ENCODE measurements at regions not wholly inside any gene's neighbourhood (a gene's known extent, or its start where the extent isn't known, plus 50 kb on each side); places are given as distances from the start of the nearest gene placed in this dataset.

DNA sequence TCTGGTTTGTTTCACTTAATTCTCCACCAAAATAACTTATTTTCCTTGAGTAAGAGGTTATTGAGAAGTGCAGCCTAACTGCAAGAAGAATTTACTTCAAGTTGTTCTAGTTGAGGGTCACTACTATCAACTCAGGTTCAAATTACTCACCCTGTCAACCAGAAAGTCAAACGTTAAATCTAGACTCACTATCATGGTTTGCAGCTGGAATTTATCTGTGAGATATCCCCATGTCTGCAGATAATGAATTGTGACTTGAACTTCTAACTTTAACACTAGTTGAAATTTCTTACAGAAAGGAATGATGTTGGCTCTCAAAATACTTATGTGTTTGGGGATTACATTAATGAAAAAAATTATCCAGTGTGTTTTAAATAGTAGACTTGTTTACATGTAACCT, 1145.7 kb upstream of the NXPH2 start:
- no peak for DNase-seq

DNA sequence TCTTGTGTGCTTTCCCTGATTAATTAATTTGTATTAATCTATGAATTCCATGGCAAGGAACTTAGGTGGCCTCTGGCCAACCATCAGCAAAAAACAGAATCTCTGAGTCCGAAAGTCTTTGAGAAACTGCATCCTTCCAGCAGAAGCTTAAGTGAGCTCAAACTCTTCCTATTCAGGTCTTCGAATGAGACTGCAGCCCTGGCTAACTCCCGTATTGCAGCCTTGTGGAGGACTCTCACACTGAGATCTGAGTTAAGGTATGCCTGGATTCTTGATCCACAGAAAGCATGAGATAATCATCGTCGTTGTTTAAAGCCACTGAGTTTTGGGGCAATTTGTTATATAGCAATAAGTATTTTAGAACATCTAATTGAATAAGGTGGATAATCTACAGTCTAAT, 1143.9 kb upstream of the NXPH2 start:
- DNase-seq: no peak

DNA sequence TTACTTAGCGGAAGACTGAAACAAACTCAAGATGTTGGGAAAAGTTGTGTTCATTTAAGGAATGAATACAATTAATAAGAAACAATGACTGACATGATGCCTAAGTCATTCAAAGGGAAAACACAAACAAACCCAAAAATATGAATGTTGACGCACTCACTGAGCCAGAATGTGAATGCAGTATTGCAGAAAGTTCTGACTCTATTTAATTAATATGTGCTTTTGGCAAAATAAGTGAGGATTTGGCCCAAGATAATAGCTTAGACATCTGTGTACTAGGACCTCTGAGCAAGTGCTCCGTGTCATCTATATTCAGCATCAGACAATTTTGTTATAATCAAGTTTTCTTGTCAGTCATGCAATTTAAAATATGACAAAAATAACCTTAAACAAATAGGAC, 1138.8 kb upstream of the NXPH2 start:
- no peak for DNase-seq

DNA sequence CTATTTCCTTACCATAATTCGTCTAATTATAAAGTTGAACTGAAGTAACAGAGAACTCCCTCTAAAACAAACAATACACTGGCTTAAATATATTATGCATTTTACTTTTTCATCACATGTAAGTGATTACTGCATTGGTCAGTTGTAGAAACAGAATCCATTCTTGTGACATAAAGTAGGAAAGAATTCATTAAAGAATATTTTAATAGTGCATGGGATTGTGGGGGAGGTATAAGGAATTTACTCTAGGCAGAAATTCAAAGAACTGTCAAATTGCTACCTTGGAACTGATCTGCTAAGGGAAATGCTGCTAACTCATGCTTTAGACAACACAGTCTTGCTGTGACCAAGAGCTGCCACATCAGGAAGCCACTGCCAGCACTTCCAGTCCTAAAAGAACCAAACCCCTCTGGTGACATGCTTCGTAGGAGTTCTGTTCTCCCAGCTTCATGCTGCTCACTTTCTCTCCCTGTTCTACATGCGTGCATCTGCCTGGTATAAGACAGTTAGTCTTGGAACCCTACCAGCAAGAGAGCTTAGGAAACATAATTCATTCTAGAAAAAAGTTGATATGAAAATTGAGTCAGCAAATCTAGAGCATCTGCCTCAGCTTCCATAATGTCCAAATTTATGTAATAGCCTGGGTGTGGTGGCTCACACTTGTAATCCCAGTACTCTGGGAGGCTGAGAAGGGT, 1137.6 kb upstream of the NXPH2 start:
- DNase-seq: no peak

DNA sequence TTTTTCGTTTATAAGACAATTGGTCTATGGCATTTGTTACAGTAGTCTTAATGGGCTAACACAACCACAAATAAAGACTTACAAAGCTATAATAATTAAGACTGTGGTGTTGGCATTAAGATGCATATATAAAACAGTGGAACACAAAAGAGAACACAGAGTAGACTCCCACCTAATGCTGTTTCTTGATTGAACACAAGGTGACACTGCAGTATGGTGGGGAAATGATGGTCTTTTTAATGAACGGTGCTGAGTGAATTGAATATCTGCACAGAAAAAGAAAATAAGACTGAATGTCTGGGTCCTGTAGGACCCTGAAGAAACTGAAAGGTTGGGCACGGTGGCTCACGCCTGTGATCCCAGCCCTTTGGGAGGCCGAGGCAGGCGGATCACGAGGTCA, 1136.6 kb upstream of the NXPH2 start:
- DNase-seq: no peak

DNA sequence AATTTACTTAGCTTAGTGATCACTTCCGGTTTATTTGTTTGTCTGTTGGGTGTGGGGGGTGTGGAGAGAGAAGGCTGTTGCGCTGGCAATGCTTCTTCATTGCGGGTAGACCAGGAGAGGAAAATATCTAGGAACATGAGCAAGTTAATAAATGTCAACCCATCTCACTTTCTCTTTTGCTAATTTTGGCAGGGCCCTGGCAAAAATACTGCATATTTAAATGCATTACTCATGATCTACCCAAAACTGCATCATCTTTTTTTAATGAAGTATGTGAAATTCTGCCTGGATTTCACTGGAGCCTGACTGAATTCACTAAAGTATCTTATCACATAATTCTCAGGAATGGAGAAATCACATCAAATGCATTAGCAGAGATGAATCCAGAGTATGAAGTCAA, 1131.0 kb upstream of the NXPH2 start:
- DNase-seq: no peak

DNA sequence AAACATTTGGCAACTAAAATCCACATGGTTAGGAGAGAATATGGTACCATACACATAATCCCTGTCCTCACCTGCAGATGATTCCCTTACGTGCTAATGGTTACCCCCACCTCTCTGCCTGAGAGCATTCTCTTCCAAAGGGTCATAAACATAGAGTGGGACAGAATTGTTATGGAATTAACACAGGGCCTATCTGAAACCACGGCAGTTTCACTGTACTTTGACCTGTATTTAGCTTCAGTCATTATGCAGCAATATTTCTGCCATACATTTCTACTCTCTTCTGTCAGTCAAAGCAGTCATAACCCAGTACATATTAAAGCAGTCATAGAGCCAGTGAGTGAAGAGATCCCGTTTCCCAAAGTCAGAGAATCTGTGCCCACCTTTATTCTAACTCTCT, 1128.9 kb upstream of the NXPH2 start:
- no peak for DNase-seq

DNA sequence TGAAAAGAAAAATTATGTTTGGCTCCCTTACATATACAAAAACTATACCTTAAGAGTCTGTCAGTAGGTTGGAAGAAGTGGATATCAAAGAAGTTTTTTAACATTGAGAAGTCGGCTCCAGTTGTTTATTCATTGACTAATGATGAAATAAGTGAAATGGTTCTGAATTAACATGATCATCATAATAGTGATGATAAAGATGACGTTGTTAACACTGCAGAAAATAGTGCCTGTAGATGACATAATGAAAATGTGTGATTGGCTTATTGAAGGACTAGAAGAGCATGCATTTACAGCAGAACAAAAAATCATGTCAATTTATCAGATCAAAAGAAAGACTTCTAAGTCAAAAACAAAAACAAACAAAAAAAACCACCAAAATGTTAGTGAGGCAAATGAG, 1125.4 kb upstream of the NXPH2 start:
- DNase-seq: no peak

DNA sequence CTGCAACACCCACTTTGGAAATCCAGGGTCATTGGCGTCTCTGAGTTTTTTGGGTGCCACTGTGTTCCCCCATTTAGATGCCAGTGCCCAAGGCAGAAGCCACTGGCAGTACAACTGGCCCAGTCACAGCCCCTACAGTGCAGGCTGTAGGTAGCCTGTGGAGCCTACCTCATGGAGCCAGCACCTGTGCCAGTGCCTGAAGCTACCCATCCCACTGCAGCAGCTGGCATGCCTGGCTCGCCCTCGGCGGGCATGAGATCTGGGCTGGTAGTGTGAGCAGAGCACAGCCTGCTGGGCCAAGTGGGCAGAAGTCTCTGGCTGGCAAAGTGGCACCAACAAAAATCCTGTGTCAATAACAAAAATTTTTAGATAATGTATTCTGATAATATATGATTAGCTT, 1111.4 kb upstream of the NXPH2 start:
- DNase-seq: no peak

DNA sequence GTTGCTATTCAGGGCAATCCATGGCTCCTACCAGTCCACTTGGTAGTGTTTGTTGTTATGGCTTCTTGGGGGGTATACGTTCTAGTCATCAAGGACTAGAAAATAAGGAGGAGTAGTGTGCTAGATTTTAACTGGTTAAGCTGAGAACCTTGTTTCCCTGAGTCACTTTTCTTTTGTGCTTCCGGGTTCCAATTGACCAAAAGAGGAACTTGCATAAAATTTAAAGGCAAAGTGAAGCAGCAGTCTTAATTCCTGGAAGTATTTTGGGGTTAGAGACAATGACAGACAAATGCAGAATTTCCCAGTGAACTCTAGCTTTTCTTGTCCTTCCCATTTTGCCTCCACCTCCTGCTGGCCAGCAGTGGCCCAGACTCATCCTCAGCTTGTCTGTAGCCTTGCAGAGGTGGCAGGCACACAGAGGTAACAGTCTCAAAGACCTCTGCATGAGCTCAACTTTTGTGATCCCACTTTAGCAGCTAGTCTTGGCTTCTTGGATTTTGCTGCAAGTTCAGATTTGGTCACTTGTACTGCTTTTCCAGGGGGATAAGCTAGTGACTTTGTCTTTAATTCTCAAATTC, 1105.8 kb upstream of the NXPH2 start:
- no peak for DNase-seq

DNA sequence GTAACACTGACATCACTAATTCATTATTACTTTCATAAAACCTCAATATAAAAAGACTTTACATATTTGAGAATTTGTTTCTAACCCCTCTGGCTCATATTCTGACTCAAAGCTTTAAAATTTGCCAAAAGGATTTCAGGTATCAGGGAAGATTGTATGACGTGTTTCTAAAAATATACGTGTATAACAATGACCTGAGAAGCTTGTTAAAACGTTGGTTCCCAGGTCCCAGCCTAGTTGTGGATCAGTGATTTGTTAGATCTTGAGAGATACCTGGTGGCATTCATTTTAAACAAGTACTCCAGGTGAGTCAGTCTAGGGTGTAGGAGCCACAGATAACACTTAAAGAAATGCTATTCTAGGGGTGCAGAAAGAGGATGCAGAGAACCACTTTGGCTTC, 1096.8 kb upstream of the NXPH2 start:
- no peak for DNase-seq

DNA sequence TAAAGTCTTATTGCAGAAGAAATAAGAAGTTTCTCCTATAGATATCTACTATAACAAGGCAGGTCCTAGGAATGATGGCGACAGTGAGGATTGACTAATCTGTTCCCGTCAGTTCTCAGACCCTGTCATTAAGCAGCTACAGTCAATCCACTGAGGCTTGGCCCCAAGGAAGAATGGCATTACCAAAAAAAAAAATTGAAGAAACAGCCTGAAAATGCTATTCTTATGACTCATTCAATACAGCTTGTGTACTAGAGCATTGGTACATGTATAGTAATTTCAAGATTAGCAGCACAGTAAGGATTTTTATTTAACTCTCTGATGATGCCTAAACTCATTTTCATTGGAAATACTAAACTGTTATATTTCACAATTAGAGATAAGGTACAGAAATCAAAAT, 1096.1 kb upstream of the NXPH2 start:
- DNase-seq: no peak

DNA sequence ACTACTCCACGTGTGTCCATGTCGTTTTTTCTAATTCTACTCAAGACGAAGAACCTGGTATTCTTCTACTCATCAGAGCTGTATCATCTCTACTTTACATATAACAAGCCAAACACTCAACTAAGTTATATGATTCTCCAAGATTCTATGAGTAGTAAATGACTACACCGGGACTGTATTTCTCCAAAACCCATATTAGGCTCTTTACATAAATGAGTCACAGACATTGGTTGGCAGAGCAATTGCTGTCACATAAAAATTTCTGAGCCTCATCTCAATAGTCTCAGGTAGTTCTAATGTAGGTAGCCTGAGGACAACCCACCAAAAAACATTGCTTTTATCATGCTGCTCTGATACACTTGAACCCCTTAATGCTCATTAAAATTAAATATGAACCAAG, 1092.3 kb upstream of the NXPH2 start:
- no peak for DNase-seq

DNA sequence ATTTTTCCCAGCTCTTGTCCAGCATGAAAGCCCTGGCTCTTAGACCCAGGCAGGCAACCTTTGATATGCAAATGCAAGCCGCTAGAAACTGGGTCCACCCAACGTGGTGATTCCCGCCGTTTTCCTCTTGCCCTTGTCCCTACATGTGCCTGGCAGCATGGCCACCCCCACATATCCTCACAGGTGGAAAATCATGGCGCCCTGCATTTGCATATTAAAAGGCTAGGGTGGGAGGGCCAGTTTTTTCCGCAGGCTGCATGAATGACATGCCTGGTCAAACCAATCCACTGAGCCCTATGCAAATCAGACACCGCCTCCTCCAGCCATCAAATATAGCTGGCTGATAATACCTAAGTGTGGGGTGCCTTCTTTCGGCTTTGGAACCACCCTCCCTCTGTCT, 1091.8 kb upstream of the NXPH2 start:
- DNase-seq: no peak

DNA sequence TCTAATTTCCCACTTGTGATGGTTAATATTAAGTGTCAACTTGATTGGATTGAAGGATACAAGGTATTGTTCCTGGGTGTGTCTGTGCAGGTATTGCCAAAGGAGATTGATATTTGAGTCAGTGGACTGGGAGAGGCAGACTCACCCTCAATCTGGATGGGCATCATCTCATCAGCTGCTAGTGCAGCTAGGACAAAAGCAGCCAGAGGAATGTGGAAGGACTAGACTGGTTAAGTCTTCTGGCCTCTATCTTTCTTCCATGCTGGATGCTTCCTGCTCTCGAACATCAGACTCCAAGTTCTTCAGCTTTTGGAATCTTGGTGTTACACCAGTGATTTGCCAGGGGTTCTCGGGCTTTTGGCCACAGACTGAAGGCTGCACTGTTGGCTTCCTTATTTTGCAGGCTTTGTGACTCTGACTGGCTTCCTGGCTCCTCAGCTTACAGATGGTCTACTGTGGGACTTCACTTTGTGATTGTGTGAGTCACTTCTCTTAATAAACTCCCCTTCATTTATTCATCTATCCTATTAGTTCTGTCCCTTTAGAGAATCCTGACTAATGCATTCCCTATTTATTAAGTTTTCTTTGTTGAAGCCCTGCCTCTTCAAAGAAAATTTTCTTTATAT, 1087.5 kb upstream of the NXPH2 start:
- no peak for DNase-seq

DNA sequence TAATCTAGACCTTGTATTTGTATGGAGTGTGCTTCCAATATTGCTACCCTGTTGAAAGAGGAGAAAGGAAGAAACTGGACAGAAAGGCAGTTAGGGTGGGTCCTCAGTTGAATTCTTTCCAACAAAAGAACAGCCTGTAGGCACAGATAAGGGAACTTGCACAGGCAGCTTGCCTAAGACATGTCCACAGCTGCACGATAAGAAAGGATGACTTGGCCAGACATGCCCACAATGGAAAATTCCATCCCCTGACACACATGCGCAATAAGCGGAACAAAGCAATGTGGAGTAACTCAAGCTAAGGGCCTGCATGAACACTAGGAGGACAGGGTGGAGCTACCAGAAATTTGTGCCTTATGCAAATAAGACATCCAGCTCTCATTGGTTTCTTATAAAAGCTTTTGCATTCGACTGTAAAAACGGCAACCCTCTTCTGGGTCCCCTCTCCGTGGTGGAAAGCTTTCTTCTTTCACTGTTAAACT, 1084.7 kb upstream of the NXPH2 start:
- no peak for DNase-seq

DNA sequence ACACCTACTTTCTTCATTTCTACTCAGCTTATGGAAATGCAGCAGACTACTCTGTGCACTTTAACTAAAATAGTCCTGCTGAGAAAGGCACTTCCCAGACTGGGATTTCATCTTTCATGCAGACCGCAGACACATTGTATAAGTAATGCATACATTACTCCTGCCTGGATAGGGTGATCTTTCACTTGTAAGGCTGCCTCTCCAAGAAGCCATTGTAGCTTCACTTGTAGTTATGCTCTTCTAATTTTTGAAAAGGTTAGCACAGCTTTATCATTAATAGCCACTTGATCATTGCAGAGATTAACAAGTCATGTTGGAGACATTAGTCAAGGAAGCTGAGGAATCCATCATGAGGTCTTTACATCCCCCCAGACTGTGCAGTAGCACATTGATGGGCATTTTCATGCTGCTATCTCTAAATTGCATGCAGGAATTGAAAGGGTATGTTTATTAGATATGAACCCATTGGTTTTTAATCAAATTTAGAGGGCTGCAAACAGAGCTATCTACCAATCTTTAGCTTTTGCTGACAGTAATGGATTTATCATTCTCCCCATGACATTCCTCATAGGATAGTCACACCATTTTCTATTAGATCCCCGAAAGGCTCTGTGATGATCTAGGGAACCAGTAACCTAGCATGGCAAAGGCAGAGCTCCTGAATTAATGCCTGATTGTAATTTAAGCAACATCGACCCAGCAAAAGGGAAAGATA, 1074.7 kb upstream of the NXPH2 start:
- no peak for DNase-seq

DNA sequence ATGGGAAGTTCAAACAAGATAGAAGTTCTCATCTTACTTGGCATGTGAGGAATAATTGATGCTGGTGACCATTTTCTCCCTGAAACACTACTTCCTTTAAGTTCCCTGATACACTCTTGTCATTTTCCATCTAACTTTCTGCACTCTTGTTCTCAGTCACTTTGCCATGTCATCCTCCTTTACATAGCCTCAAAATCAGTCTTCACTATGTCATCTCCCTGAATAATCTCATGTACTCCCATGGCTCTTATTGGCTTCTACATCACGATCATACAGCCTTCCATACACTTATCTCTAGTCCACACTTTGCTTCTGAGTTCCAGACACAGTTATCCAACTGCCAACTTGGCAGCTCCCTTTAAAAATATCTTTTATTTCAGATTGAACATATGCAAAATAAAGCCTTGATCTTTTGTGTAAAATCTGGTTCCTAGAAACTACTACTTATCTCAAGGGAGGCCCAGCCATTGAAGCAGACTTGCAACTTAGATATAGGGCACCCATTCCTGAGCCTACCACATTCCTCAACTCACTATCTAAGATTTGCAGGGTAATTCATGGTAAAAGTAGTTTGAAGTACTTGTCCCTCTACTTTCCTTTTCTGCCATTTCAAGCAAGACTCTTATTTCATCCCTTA, 1070.2 kb upstream of the NXPH2 start:
- DNase-seq: no peak

DNA sequence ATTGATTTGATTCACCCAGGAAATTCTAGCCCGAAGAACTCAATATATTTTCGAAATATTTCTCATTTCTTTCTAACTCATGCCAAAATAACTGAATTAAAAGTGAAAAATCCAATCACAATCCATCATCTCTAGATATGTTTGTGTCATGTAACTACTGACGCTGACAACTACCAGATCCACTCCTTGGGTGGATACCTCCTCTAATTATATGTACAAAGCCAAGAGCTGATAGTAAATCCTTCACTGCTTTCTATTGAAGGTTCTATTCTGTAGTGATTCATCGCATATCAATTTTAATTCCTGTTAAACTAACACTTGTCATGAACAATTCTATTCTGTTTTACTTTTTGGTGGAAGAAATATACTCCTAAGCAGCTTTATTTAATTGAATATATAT, 1056.6 kb upstream of the NXPH2 start:
- DNase-seq: no peak

DNA sequence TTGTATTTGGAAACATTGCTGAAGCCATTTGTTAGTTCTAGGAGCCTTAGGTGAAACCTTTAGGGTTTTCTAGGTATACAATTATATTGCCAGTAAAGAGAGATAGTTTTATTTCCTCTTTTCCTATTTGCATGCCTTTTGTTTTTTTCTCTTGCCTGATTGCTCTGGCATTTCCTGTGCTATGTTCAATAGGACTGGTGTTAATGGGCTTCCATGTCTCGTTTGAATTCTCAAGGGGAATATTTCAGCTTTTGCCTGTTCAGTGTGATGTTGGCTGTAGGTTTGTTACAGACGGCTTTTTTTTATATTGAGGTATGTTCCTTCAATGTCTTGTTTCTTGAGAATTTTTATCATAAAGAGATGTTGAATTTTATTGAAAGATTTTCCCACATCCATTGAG, 1054.9 kb upstream of the NXPH2 start:
- DNase-seq: no peak

DNA sequence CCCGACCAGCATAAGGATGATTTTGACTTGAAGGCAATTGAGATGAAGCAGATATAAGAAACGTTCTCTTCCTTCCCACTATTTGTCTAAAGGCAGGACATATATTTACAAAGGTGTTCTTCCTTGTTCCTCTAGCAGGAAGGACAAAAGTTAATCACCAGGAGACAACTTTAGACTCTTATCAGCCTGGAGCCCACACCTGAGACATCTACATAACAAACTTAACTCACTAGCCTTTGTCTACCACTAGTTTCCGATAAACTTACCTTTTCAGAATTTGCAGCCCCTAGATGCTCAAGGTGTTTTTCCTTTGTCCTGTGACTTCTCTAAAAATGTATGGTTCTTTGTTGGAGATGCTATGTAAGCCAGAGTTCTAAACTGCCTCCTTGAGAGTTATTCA, 1047.8 kb upstream of the NXPH2 start:
- DNase-seq: no peak

DNA sequence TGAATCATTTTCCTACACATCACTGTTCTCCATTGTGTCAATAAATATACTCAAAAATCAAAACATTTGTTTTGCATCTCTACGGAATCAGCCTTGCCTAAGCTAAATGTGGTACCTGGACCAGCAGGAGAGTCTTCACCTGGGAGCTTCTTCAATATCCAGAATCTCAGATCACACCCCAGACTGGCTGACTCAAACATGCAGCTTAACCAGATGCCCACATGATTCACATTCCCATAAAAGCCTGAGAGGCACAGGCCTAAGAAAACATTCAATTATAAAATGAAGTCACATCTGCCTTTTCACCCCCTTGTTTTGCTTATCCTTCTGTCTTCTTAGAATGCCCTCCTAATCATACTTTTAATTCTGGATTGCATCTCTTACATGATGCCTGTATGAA, 1045.5 kb upstream of the NXPH2 start:
- peak; percentile 34 for DNase-seq

DNA sequence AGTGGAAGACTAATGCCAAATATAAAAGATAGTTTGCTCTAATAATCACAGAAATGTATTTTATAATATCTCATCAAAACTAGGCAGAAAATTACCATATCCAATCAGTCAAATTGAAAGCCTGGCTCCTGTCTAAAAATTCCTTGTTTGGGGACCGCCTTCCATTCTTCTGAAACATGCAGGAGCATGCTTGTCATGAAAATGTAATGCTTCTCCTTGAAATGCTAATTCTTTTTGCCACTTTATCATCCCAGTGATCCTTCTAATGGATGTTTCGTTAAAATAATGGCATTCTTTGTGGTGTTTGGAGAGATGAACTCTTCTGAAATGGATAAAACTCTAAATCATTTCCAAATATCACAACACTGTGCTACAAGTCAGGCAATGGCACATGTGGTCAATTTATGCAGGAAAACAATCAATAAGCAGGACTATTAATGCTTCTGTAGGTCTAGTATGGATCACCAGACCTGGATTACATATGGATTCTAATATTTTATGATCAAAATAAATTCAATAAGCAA, 1039.1 kb upstream of the NXPH2 start:
- DNase-seq: no peak

Measured in NCI-H82 (cell line).